ENCODE measurements at regions not wholly inside any gene's neighbourhood (a gene's known extent, or its start where the extent isn't known, plus 50 kb on each side); places are given as distances from the start of the nearest gene placed in this dataset.

- no peaks in the 10 kb centered on the region for H3K9me3 ChIP-seq
- DNase-seq: no peak
- H3K27ac ChIP-seq: no peak overlapping the region
- TF ChIP-seq, protein P1, sequence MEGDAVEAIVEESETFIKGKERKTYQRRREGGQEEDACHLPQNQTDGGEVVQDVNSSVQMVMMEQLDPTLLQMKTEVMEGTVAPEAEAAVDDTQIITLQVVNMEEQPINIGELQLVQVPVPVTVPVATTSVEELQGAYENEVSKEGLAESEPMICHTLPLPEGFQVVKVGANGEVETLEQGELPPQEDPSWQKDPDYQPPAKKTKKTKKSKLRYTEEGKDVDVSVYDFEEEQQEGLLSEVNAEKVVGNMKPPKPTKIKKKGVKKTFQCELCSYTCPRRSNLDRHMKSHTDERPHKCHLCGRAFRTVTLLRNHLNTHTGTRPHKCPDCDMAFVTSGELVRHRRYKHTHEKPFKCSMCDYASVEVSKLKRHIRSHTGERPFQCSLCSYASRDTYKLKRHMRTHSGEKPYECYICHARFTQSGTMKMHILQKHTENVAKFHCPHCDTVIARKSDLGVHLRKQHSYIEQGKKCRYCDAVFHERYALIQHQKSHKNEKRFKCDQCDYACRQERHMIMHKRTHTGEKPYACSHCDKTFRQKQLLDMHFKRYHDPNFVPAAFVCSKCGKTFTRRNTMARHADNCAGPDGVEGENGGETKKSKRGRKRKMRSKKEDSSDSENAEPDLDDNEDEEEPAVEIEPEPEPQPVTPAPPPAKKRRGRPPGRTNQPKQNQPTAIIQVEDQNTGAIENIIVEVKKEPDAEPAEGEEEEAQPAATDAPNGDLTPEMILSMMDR (IDR thresholded peaks at IDR 0.05): no peak
- no peaks in the 10 kb centered on the region for H3K27me3 ChIP-seq
- H3K9ac ChIP-seq (ENCODE audit: low read depth in 2 of 2, low read length in 2 of 2): no peak overlapping the region
- intact Hi-C loops (cut with DNase I): no loop called here
- no peak overlapping the region for H3K4me3 ChIP-seq
- H3K4me1 ChIP-seq: no peaks in the 10 kb centered on the region
- no peaks in the 10 kb centered on the region for H3K36me3 ChIP-seq
These were observed 73.2 kb upstream of the NEK7 start for GRCh38 chr1:198083549-198083948.

GRCh38 chr1:198084241-198084908 lies 72.4 kb upstream of the NEK7 start:
- Histone ChIP-seq H3K4me3 (no peak overlapping the region), H3K36me3 (no peaks in the 10 kb centered on the region), H3K27ac (no peak overlapping the region), H3K9ac (ENCODE audit: low read depth in 2 of 2, low read length in 2 of 2) (no peak overlapping the region), H3K4me1 (no peaks in the 10 kb centered on the region), H3K27me3 (no peaks in the 10 kb centered on the region), H3K9me3 (no peaks in the 10 kb centered on the region)
- intact Hi-C loops (cut with DNase I): no loop called here
- DNase-seq: no peak
- TF ChIP-seq, protein P1 (IDR thresholded peaks at IDR 0.05): no peak

GRCh38 chr1:198086051-198086745 lies 70.6 kb upstream of the NEK7 start:
- H3K4me1 ChIP-seq: no peaks in the 10 kb centered on the region
- H3K9ac ChIP-seq (ENCODE audit: low read depth in 2 of 2, low read length in 2 of 2): no peak overlapping the region
- no peak overlapping the region for H3K27ac ChIP-seq
- intact Hi-C loops (cut with DNase I): loop anchor here (5.0 kb wide), 2 partner anchors 271 to 381 kb away; no protein-coding TSS in a partner anchor
- H3K4me3 ChIP-seq: no peak overlapping the region
- no peak for DNase-seq
- H3K9me3 ChIP-seq: no peaks in the 10 kb centered on the region
- no peaks in the 10 kb centered on the region for H3K27me3 ChIP-seq
- no peaks in the 10 kb centered on the region for H3K36me3 ChIP-seq
- TF ChIP-seq, protein P1 (IDR thresholded peaks at IDR 0.05): no peak

GRCh38 chr1:198087831-198088230 lies 69.0 kb upstream of the NEK7 start:
- intact Hi-C loops (cut with DNase I): loop anchor here (5.0 kb wide), 2 partner anchors 269 to 379 kb away; no protein-coding TSS in a partner anchor
- no peak for DNase-seq
- Histone ChIP-seq H3K9ac (ENCODE audit: low read depth in 2 of 2, low read length in 2 of 2) (no peak overlapping the region), H3K36me3 (no peaks in the 10 kb centered on the region), H3K27me3 (no peaks in the 10 kb centered on the region), H3K9me3 (no peaks in the 10 kb centered on the region), H3K4me3 (no peak overlapping the region), H3K4me1 (no peaks in the 10 kb centered on the region), H3K27ac (no peak overlapping the region)
- TF ChIP-seq, protein P1 (IDR thresholded peaks at IDR 0.05): no peak

DNA sequence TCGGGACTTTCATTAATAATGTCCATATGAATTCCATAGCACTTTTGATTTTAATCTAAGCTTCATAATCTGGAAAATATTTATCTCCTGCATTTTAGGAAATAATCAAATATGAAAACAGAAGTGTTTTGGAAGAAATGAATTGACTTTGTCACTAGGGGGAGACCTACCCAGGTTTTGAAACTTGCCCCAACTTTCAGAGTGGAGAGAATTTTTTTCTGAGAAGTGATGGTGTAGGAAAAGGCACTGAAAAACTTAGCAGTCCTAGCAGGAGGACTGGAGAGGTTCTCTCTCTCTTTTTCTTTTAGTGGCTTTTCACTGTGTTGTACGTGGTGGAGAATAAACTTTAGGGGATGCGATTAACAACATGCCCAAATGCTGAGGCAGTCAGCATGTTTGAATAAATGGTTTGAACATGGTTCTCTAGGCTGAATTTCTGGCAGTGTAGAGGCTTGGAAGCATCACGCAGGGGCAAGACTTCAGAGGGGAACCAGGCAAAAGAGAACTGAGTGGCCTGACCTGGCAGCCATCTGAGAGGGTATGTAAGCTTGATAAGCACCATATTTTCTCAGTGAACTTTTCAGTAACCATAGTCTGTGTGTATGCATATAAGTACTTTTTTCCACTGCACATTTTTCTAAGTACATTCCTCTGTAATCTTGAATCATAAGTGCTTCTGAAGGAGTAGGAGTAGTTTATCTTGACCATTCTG lies 68.3 kb upstream of the NEK7 start:
- intact Hi-C loops (cut with DNase I): loop anchor here (5.0 kb wide), 2 partner anchors 269 to 379 kb away; no protein-coding TSS in a partner anchor
- no peaks in the 10 kb centered on the region for H3K36me3 ChIP-seq
- TF ChIP-seq, protein P1 (IDR thresholded peaks at IDR 0.05): peak; percentile 41
- no peak overlapping the region for H3K9ac ChIP-seq (ENCODE audit: low read depth in 2 of 2, low read length in 2 of 2)
- no peaks in the 10 kb centered on the region for H3K27me3 ChIP-seq
- no peak for DNase-seq
- no peak overlapping the region for H3K27ac ChIP-seq
- H3K4me1 ChIP-seq: no peaks in the 10 kb centered on the region
- H3K9me3 ChIP-seq: no peaks in the 10 kb centered on the region
- H3K4me3 ChIP-seq: no peak overlapping the region

All from colonic mucosa (tissue), 4 donors.